H1 (cell line): ENCODE measurements at regions not wholly inside any gene's neighbourhood (a gene's known extent, or its start where the extent isn't known, plus 50 kb on each side); places are given as distances from the start of the nearest gene placed in this dataset.

Experiments
- CTCF ChIA-PET: fragments of 300-600 bp; sonication (Branson Sonifier 250); formaldehyde crosslinking; loops from one replicate; lab custom pipeline; 2021; ENCODE audit not compliant: partially characterized antibody; lab: Charles Lee
- POLR2A ChIA-PET: fragments of 300-600 bp; sonication (Branson Sonifier 250); formaldehyde crosslinking; loops from one replicate; lab custom pipeline; 2021; ENCODE audit warnings: inconsistent platforms; ENCODE audit not compliant: partially characterized antibody; lab: Charles Lee
- DNase-seq, 2 experiments: peaks; one replicate each; pipeline versions ENCODE4 v3.0.0 to v3.0.0-alpha.2; 2010 to 2022; ENCODE audit warnings: low spot score in 2 of 2, low read depth in 1 of 2, mixed read lengths in 1 of 2
- FAIRE-seq: peaks from 2 replicates; lab custom pipeline; 2011; peaks lifted over from hg19 to GRCh38; lab: Jason Lieb, UNC
- H2AFZ ChIP-seq: 2 replicates; pipeline ENCODE4 v1.8.1; 2012; ENCODE audit warnings: low read length, inconsistent platforms
- H2AK5ac ChIP-seq: 2 replicates; pipeline ENCODE4 v1.6.1; 2013; ENCODE audit warnings: low read depth, low read length
- H2BK120ac ChIP-seq: replicated peaks from 2 replicates; pipeline ENCODE3; 2013; ENCODE audit warnings: low read depth, low read length, inconsistent platforms
- H2BK12ac ChIP-seq: 2 replicates; pipeline ENCODE4 v1.6.1; 2013; ENCODE audit warnings: low read depth, low read length
- H2BK15ac ChIP-seq: 2 replicates; pipeline ENCODE4 v1.6.1; 2013; ENCODE audit warnings: low read length
- H2BK20ac ChIP-seq: 2 replicates; pipeline ENCODE4 v1.6.1; 2013; ENCODE audit warnings: low read length
- H2BK5ac ChIP-seq: 2 replicates; pipeline ENCODE4 v1.6.1; 2013; ENCODE audit warnings: low read depth, low read length
- H3K14ac ChIP-seq: 2 replicates; pipeline ENCODE4 v1.6.1; 2013; ENCODE audit warnings: inconsistent platforms; ENCODE audit not compliant: insufficient read length
- H3K18ac ChIP-seq: 2 replicates; pipeline ENCODE4 v1.6.1; 2013; ENCODE audit warnings: low read length; ENCODE audit errors: extremely low read depth
- H3K23ac ChIP-seq: 2 replicates; pipeline ENCODE4 v1.6.1; 2013; ENCODE audit warnings: inconsistent platforms; ENCODE audit not compliant: insufficient read length
- H3K23me2 ChIP-seq: 2 replicates; pipeline ENCODE4 v1.6.1; 2013; ENCODE audit warnings: low read depth, low read length
- H3K27ac ChIP-seq: 2 replicates; pipeline ENCODE4 v1.6.1; 2011; ENCODE audit warnings: low read depth, low read length, inconsistent platforms
- H3K27me3 ChIP-seq, 4 experiments: replicated peaks in 1 of 4; 1 replicate in 1 of 4; 2 replicates in 3 of 4; pipeline versions ENCODE4 v1.6.1 to v1.8.1; 2011 to 2013; ENCODE audit warnings: low read length in 3 of 4, mild to moderate bottlenecking in 3 of 4, inconsistent platforms in 2 of 4, mixed read lengths in 2 of 4, moderate library complexity in 1 of 4; ENCODE audit not compliant: control insufficient read depth in 3 of 4, insufficient read depth in 3 of 4; ENCODE audit errors: extremely low read depth in 1 of 4
- H3K36me3 ChIP-seq, 4 experiments: 2 replicates each; pipeline versions ENCODE4 v1.6.1 to v1.8.1; 2011 to 2013; ENCODE audit warnings: mild to moderate bottlenecking in 4 of 4, low read length in 3 of 4, moderate library complexity in 2 of 4, control low read depth in 1 of 4, inconsistent platforms in 1 of 4; ENCODE audit not compliant: insufficient read depth in 4 of 4, control insufficient read depth in 2 of 4
- H3K4ac ChIP-seq: replicated peaks from 2 replicates; pipeline ENCODE3; 2013; ENCODE audit warnings: low read length, low read depth, mixed read lengths, inconsistent platforms; ENCODE audit not compliant: insufficient read length
- H3K4me1 ChIP-seq, 4 experiments: replicated peaks in 1 of 4; 1 replicate in 1 of 4; 2 replicates in 3 of 4; pipeline versions ENCODE4 v1.6.1 to v1.8.1; 2011 to 2013; ENCODE audit warnings: low read length in 3 of 4, inconsistent platforms in 2 of 4, mixed read lengths in 1 of 4; ENCODE audit not compliant: insufficient read depth in 4 of 4, control insufficient read depth in 3 of 4
- H3K4me2 ChIP-seq, 2 experiments: 2 replicates each; pipeline versions ENCODE4 v1.6.1 to v1.8.1; 2011 to 2013; ENCODE audit warnings: low read depth in 2 of 2, low read length in 2 of 2, control low read depth in 1 of 2, inconsistent platforms in 1 of 2, mild to moderate bottlenecking in 1 of 2; ENCODE audit not compliant: insufficient read depth in 1 of 2
- H3K4me3 ChIP-seq, 4 experiments: fragments of 200-600, 300-600 bp in 1 of 4; sonication (generic), shearing (Covaris generic), sonication (Bioruptor Twin) in 1 of 4; 2 replicates each; pipeline versions ENCODE4 v1.5.1 to v1.8.1; 2011 to 2016; ENCODE audit warnings: low read length in 4 of 4, low read depth in 3 of 4, control low read depth in 2 of 4, inconsistent platforms in 2 of 4, mild to moderate bottlenecking in 2 of 4, mixed read lengths in 1 of 4, moderate library complexity in 1 of 4; ENCODE audit not compliant: insufficient read depth in 2 of 4; ENCODE audit errors: extremely low read depth in 1 of 4
- H3K56ac ChIP-seq: replicated peaks from 2 replicates; pipeline ENCODE3; 2013; ENCODE audit warnings: low read depth, mild to moderate bottlenecking, mixed read lengths, low read length, inconsistent platforms; ENCODE audit not compliant: insufficient read length
- H3K79me1 ChIP-seq: 2 replicates; pipeline ENCODE4 v1.6.1; 2013; ENCODE audit warnings: low read depth, low read length, control low read depth
- H3K79me2 ChIP-seq, 2 experiments: 2 replicates each; pipeline versions ENCODE4 v1.6.1 to v1.8.1; 2012 to 2013; ENCODE audit warnings: low read length in 2 of 2, mild to moderate bottlenecking in 2 of 2, inconsistent platforms in 1 of 2; ENCODE audit not compliant: insufficient read depth in 2 of 2, control insufficient read depth in 1 of 2
- H3K9ac ChIP-seq, 4 experiments: replicated peaks in 1 of 4; 1 replicate in 1 of 4; 2 replicates in 3 of 4; pipeline versions ENCODE4 v1.6.1 to v1.8.1; 2011 to 2013; ENCODE audit warnings: low read depth in 3 of 4, low read length in 3 of 4, control low read depth in 2 of 4, mild to moderate bottlenecking in 2 of 4, moderate library complexity in 2 of 4, inconsistent platforms in 1 of 4; ENCODE audit errors: extremely low read depth in 1 of 4
- H3K9me3 ChIP-seq, 2 experiments: 2 replicates each; pipeline versions ENCODE4 v1.6.1 to v1.8.1; 2012 to 2013; ENCODE audit warnings: mild to moderate bottlenecking in 2 of 2, moderate library complexity in 2 of 2, control low read depth in 1 of 2, inconsistent platforms in 1 of 2, low read depth in 1 of 2, low read length in 1 of 2, mixed read lengths in 1 of 2; ENCODE audit not compliant: insufficient read depth in 2 of 2
- H4K20me1 ChIP-seq, 2 experiments: replicated peaks in 1 of 2; 2 replicates each; pipeline versions ENCODE3 to v1.8.1; 2011 to 2013; ENCODE audit warnings: inconsistent platforms in 2 of 2, low read length in 2 of 2, mild to moderate bottlenecking in 1 of 2; ENCODE audit not compliant: insufficient read depth in 2 of 2, control insufficient read depth in 1 of 2
- H4K5ac ChIP-seq: 2 replicates; pipeline ENCODE4 v1.6.1; 2013; ENCODE audit warnings: low read length, low read depth, mixed read lengths, inconsistent platforms; ENCODE audit not compliant: insufficient read length
- H4K8ac ChIP-seq: 2 replicates; pipeline ENCODE4 v1.8.0; 2013; ENCODE audit warnings: mild to moderate bottlenecking, moderate library complexity, low read length, inconsistent platforms; ENCODE audit not compliant: insufficient read depth; ENCODE audit errors: extremely low read depth
- H4K91ac ChIP-seq: replicated peaks from 2 replicates; pipeline ENCODE3; 2013; ENCODE audit warnings: low read length, mixed read lengths, inconsistent platforms; ENCODE audit not compliant: insufficient read length
- BRCA1 ChIP-seq: IDR thresholded peaks from 2 replicates; pipeline ENCODE4 v1.6.1; 2012; ENCODE audit warnings: low read depth, low read length, improper control_type of control experiment
- CHD1 ChIP-seq: IDR thresholded peaks from 2 replicates; pipeline ENCODE4 v1.6.1; 2012; ENCODE audit warnings: low read depth, low read length, improper control_type of control experiment
- CHD2 ChIP-seq: IDR thresholded peaks from 2 replicates; pipeline ENCODE4 v1.6.1; 2012; ENCODE audit warnings: low read length, improper control_type of control experiment
- CTBP2 ChIP-seq: IDR thresholded peaks from 2 replicates; pipeline ENCODE4 v1.7.0; 2011; ENCODE audit warnings: borderline replicate concordance, mild to moderate bottlenecking, moderate library complexity, mixed read lengths, low read length; ENCODE audit not compliant: insufficient read depth, insufficient read length
- GABPA ChIP-seq: IDR thresholded peaks from 2 replicates; pipeline ENCODE4 v1.6.1; 2011; ENCODE audit warnings: mild to moderate bottlenecking, low read length, moderate library complexity, borderline replicate concordance; ENCODE audit not compliant: insufficient read depth
- JUN ChIP-seq: IDR thresholded peaks from 2 replicates; pipeline ENCODE4 v1.6.1; 2011; ENCODE audit warnings: low read depth, mild to moderate bottlenecking, improper control_type of control experiment, low read length
- MAFK ChIP-seq: IDR thresholded peaks from 2 replicates; pipeline ENCODE4 v1.6.1; 2012; ENCODE audit warnings: low read depth, mild to moderate bottlenecking, improper control_type of control experiment, low read length
- NRF1 ChIP-seq: IDR thresholded peaks from 2 replicates; pipeline ENCODE4 v1.6.1; 2011; ENCODE audit warnings: mild to moderate bottlenecking, low read depth, low read length, improper control_type of control experiment
- POLR2A ChIP-seq, 2 experiments: IDR thresholded peaks; 1 replicate in 1 of 2; 2 replicates in 1 of 2; pipeline ENCODE4 v1.6.1; 2011; ENCODE audit warnings: low read depth in 2 of 2, low read length in 2 of 2, mild to moderate bottlenecking in 2 of 2; ENCODE audit errors: control extremely low read depth in 1 of 2
- TBP ChIP-seq: IDR thresholded peaks from 2 replicates; pipeline ENCODE4 v1.6.1; 2011; ENCODE audit warnings: low read depth, low read length, improper control_type of control experiment
- TEAD4 ChIP-seq: IDR thresholded peaks from 2 replicates; pipeline ENCODE4 v1.6.1; 2012; ENCODE audit warnings: low read depth, low read length, inconsistent platforms, mixed read lengths
- WGBS, 2 experiments: shearing (Covaris generic) in 1 of 2; methylation state at CpG; one replicate each; pipeline versions ENCODE4 v1.1.6 to v1.1.7; 2013 to 2015; ENCODE audit warnings: low lambda C conversion rate in 2 of 2, mixed read lengths in 2 of 2, inconsistent platforms in 1 of 2, low coverage in 1 of 2, missing lambda C conversion rate in 1 of 2; ENCODE audit not compliant: insufficient replicate concordance in 2 of 2, insufficient coverage in 1 of 2, insufficient read length in 1 of 2; ENCODE audit errors: extremely low coverage in 1 of 2, missing lambda C conversion rate in 1 of 2; 5-methylcytosine and 5-hydroxymethylcytosine counted together

DNA sequence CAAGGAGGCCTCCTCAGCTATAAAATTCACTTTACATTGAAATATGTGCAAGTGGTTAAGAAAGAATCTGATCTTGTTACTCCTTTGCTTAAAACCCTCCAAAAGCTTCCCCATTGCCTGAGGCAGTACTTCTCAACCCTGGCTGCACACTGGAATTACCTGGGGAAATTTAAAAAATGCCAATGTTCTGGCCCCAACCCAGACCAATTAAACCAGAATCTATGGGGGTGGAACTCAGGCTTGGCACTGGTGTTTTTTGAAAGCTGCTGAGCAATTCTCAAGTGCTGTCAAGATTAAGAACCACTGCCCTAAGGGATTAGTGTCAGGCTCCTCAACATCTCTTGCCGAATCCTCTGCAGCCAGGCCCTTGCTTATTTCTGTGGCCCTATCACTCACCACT, 269.6 kb downstream of the ELAVL2 start:
- Histone ChIP-seq H3K23me2 (no peaks in the 10 kb centered on the region), H3K4me3 (no peak overlapping the region), H4K8ac (no peak overlapping the region), H3K9me3 (no peaks in the 10 kb centered on the region), H2BK12ac (no peak overlapping the region), H3K18ac (0 out of 2 replicates have a peak overlapping the region, but pooled peaks have one; percentile 55), H3K27ac (no peak overlapping the region), H2BK20ac (no peak overlapping the region), H4K20me1 (no peaks in the 10 kb centered on the region), H3K4me2 (no peak overlapping the region), H3K79me1 (no peaks in the 10 kb centered on the region), H4K5ac (no peak overlapping the region), H2AK5ac (no peak overlapping the region), H3K36me3 (no peaks in the 10 kb centered on the region), H2BK120ac (no peak overlapping the region), H2BK15ac (no peak overlapping the region), H3K27me3 (no peaks in the 10 kb centered on the region), H3K9ac (no peak overlapping the region), H3K4ac (no peak overlapping the region), H2AFZ (peak overlapping the region; percentile 47; the same call in 1 of the 2 replicates), H4K91ac (no peak overlapping the region), H2BK5ac (no peak overlapping the region), H3K79me2 (no peaks in the 10 kb centered on the region), H3K56ac (no peak overlapping the region), H3K14ac (no peak overlapping the region), H3K23ac (no peak overlapping the region), H3K4me1 (peaks cover 0 to 11% (median 5%) of the 10 kb centered on the region in 4 experiments; a peak in 3 of 7 replicates)
- FAIRE-seq (no peak), DNase-seq (no peak)
- CTCF ChIA-PET, result interaction anchor here (1.1 kb wide), 1 partner anchor 19 kb away, joined by 3 read pairs; no protein-coding TSS in a partner anchor
- TF ChIP-seq JUN (no peak), CHD2 (no peak), TBP (no peak), BRCA1 (no peak), CTBP2 (no peak), TEAD4 (no peak), MAFK (no peak), POLR2A (IDR thresholded peaks at IDR 0.05; ENCODE audit: control extremely low read depth in 1 of 2, low read depth in 2 of 2, low read length in 2 of 2) (no peak), GABPA (no peak), NRF1 (no peak), CHD1 (no peak)
- POLR2A ChIA-PET, result interaction anchor here (1.6 to 2.3 kb wide), 2 partner anchors 14 to 16 kb away, joined by 5 read pairs; no protein-coding TSS in a partner anchor
- WGBS, 2 experiments, result 92% methylated on average over 1 of the region's 1 CpG; no CpG with 5 or more reads in 1 of the 2 experiments
